H9 (cell line): ENCODE measurements at regions not wholly inside any gene's neighbourhood (a gene's known extent, or its start where the extent isn't known, plus 50 kb on each side); places are given as distances from the start of the nearest gene placed in this dataset.

Experiments used
- DNase-seq: peaks from one replicate; pipeline ENCODE4 v3.0.0-alpha.2; 2017
- H2AFZ ChIP-seq: one replicate; pipeline ENCODE4 v1.6.1; 2013; ENCODE audit warnings: mild to moderate bottlenecking, low read length, control low read depth, moderate library complexity
- H2AK5ac ChIP-seq: 2 replicates; pipeline ENCODE4 v1.6.1; 2013; ENCODE audit warnings: low read length, control low read depth, mixed read lengths; ENCODE audit not compliant: insufficient read length
- H2BK120ac ChIP-seq: one replicate; pipeline ENCODE4 v1.6.1; 2013; ENCODE audit warnings: low read depth, mild to moderate bottlenecking, low read length, control low read depth, inconsistent platforms; ENCODE audit not compliant: poor library complexity, severe bottlenecking
- H2BK12ac ChIP-seq: 2 replicates; pipeline ENCODE4 v1.6.1; 2013; ENCODE audit warnings: low read length, control low read depth, mixed read lengths, low read depth; ENCODE audit not compliant: insufficient read length
- H2BK15ac ChIP-seq: 2 replicates; pipeline ENCODE4 v1.6.1; 2013; ENCODE audit warnings: low read depth, low read length, control low read depth
- H2BK20ac ChIP-seq: one replicate; pipeline ENCODE4 v1.6.1; 2013; ENCODE audit warnings: low read depth, mild to moderate bottlenecking, low read length, control low read depth, inconsistent platforms; ENCODE audit not compliant: poor library complexity, severe bottlenecking
- H2BK5ac ChIP-seq: 2 replicates; pipeline ENCODE4 v1.6.1; 2013; ENCODE audit warnings: low read length, control low read depth, mixed read lengths; ENCODE audit not compliant: insufficient read length
- H3K14ac ChIP-seq: 2 replicates; pipeline ENCODE4 v1.6.1; 2013; ENCODE audit warnings: low read length, control low read depth; ENCODE audit not compliant: insufficient read depth
- H3K18ac ChIP-seq: 2 replicates; pipeline ENCODE4 v1.6.1; 2013; ENCODE audit warnings: low read depth, mild to moderate bottlenecking, mixed read lengths, low read length, control low read depth; ENCODE audit not compliant: insufficient read length
- H3K23ac ChIP-seq: 2 replicates; pipeline ENCODE4 v1.6.1; 2013; ENCODE audit warnings: low read length, control low read depth, mixed read lengths, low read depth; ENCODE audit not compliant: insufficient read length
- H3K23me2 ChIP-seq: 2 replicates; pipeline ENCODE4 v1.6.1; 2013; ENCODE audit warnings: low read depth, mild to moderate bottlenecking, mixed read lengths, low read length, control low read depth; ENCODE audit not compliant: insufficient read length, poor library complexity, severe bottlenecking
- H3K27ac ChIP-seq: 2 replicates; pipeline ENCODE4 v1.5.1; 2013; ENCODE audit warnings: low read length, control low read depth, mixed read lengths, low read depth; ENCODE audit not compliant: insufficient read length
- H3K27me3 ChIP-seq: 2 replicates; pipeline ENCODE4 v1.6.1; 2013; ENCODE audit warnings: low read length, control low read depth, inconsistent platforms; ENCODE audit not compliant: insufficient read depth
- H3K4ac ChIP-seq: 2 replicates; pipeline ENCODE4 v1.6.1; 2013; ENCODE audit warnings: low read depth, mild to moderate bottlenecking, control low read depth, inconsistent platforms, low read length, moderate library complexity
- H3K4me1 ChIP-seq: 2 replicates; pipeline ENCODE4 v1.6.1; 2013; ENCODE audit warnings: low read length, control low read depth, inconsistent platforms; ENCODE audit not compliant: insufficient read depth
- H3K4me2 ChIP-seq: 2 replicates; pipeline ENCODE4 v1.6.1; 2013; ENCODE audit warnings: low read length, control low read depth, mixed read lengths; ENCODE audit not compliant: insufficient read length, insufficient read depth
- H3K56ac ChIP-seq: 2 replicates; pipeline ENCODE4 v1.6.1; 2013; ENCODE audit warnings: low read depth, mild to moderate bottlenecking, mixed read lengths, low read length, control low read depth; ENCODE audit not compliant: insufficient read length
- H3K79me1 ChIP-seq: 2 replicates; pipeline ENCODE4 v1.6.1; 2013; ENCODE audit warnings: low read depth, mild to moderate bottlenecking, moderate library complexity, low read length, control low read depth, inconsistent platforms; ENCODE audit not compliant: insufficient read depth, poor library complexity, severe bottlenecking
- H3K79me2 ChIP-seq: 2 replicates; pipeline ENCODE4 v1.6.1; 2013; ENCODE audit warnings: low read length, control low read depth, inconsistent platforms; ENCODE audit not compliant: insufficient read depth
- H3K9ac ChIP-seq: 2 replicates; pipeline ENCODE4 v1.6.1; 2013; ENCODE audit warnings: low read length, control low read depth, mixed read lengths; ENCODE audit not compliant: insufficient read length; ENCODE audit errors: extremely low read depth
- H3K9me3 ChIP-seq: one replicate; pipeline ENCODE4 v1.6.1; 2013; ENCODE audit warnings: low read depth, low read length, inconsistent platforms; ENCODE audit not compliant: control insufficient read depth
- H3T11ph ChIP-seq: one replicate; pipeline ENCODE4 v1.6.1; 2013; ENCODE audit warnings: mild to moderate bottlenecking, low read length, control low read depth, inconsistent platforms
- H4K20me1 ChIP-seq: one replicate; pipeline ENCODE4 v1.6.1; 2013; ENCODE audit not compliant: control insufficient read depth, insufficient read length, insufficient read depth
- H4K5ac ChIP-seq: 2 replicates; pipeline ENCODE4 v1.6.1; 2013; ENCODE audit warnings: low read depth, mild to moderate bottlenecking, mixed read lengths, low read length, control low read depth; ENCODE audit not compliant: insufficient read length
- H4K8ac ChIP-seq: replicated peaks from 2 replicates; pipeline ENCODE4 v1.6.1; 2013; ENCODE audit warnings: low read length, control low read depth, mixed read lengths, low read depth; ENCODE audit not compliant: insufficient read length
- H4K91ac ChIP-seq: 2 replicates; pipeline ENCODE4 v1.6.1; 2013; ENCODE audit warnings: low read depth, mild to moderate bottlenecking, moderate library complexity, mixed read lengths, low read length, control low read depth; ENCODE audit not compliant: insufficient read length
- H3K27ac Mint-ChIP-seq, 3 experiments: 2 replicates in 2 of 3; 3 replicates in 1 of 3; pipeline ENCODE4 v1.8.0; 2020 to 2021; ENCODE audit warnings: mixed read lengths in 3 of 3, mild to moderate bottlenecking in 1 of 3, moderate library complexity in 1 of 3
- H3K27me3 Mint-ChIP-seq: 2 replicates; pipeline ENCODE4 v1.8.0; 2021; ENCODE audit warnings: low read depth, mild to moderate bottlenecking, moderate library complexity, mixed read lengths
- H3K36me3 Mint-ChIP-seq, 3 experiments: 2 replicates in 2 of 3; 3 replicates in 1 of 3; pipeline ENCODE4 v1.8.0; 2020 to 2021; ENCODE audit warnings: low read depth in 3 of 3, mixed read lengths in 3 of 3; ENCODE audit not compliant: insufficient read depth in 1 of 3
- H3K4me1 Mint-ChIP-seq, 2 experiments: 2 replicates each; pipeline ENCODE4 v1.8.0; 2020; ENCODE audit warnings: mixed read lengths in 2 of 2
- H3K4me3 Mint-ChIP-seq, 2 experiments: 2 replicates in 1 of 2; 3 replicates in 1 of 2; pipeline ENCODE4 v1.8.0; 2020 to 2021; ENCODE audit warnings: mild to moderate bottlenecking in 2 of 2, mixed read lengths in 2 of 2, moderate library complexity in 1 of 2
- H3K9me3 Mint-ChIP-seq, 2 experiments: 2 replicates in 1 of 2; 3 replicates in 1 of 2; pipeline ENCODE4 v1.8.0; 2020; ENCODE audit warnings: mild to moderate bottlenecking in 2 of 2, mixed read lengths in 2 of 2, moderate library complexity in 1 of 2
- CTCF ChIP-seq: fragments of 200-600 bp; sonication (generic); conservative IDR thresholded peaks from 3 replicates; pipeline ENCODE4 v1.8.0; 2021; ENCODE audit warnings: antibody characterized with exemption, mild to moderate bottlenecking
- WGBS: extraction: QIAGEN DNeasy Blood & Tissue Kit; methylation state at CpG from one replicate; pipeline ENCODE4 v1.1.7; 2013; ENCODE audit warnings: missing lambda C conversion rate, low lambda C conversion rate, mixed read lengths; ENCODE audit not compliant: insufficient read length; ENCODE audit errors: extremely low coverage; 5-methylcytosine and 5-hydroxymethylcytosine counted together

DNA sequence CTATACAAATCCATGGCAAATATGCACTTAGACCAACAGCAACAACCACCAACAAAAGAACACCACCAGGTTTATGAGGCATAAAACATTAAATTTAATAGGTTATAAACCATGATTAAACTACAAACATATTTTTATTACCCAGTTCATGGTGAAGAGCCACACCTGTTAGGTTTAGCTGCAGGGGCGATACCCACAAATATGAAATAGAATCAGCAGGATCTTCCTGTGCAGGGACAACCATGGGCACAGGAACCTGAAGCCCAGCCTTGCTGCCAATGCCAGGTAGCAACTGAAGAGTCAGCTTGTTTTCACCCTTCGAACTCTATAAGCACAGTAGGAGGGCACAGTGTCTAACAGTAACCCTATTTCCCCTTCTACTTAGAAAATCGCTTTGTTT lies 675.0 kb downstream of the SATB2 start:
- Histone ChIP-seq H3K18ac (no peak overlapping the region), H2BK120ac (no peak overlapping the region), H4K5ac (no peak overlapping the region), H3K27me3 (no peaks in the 10 kb centered on the region), H3K4me1 (no peaks in the 10 kb centered on the region), H2BK15ac (no peak overlapping the region), H3K56ac (no peak overlapping the region), H2BK12ac (no peak overlapping the region), H3K4me2 (no peak overlapping the region), H4K20me1 (no peaks in the 10 kb centered on the region), H4K91ac (no peak overlapping the region), H2BK20ac (no peak overlapping the region), H2BK5ac (no peak overlapping the region), H4K8ac (no peak overlapping the region), H3K23ac (no peak overlapping the region), H3K79me1 (no peaks in the 10 kb centered on the region), H3K4ac (no peak overlapping the region), H3K23me2 (no peaks in the 10 kb centered on the region), H3K79me2 (no peaks in the 10 kb centered on the region), H3K14ac (no peak overlapping the region), H2AFZ (no peak overlapping the region), H3K9me3 (no peaks in the 10 kb centered on the region), H2AK5ac (no peak overlapping the region), H3K9ac (no peak overlapping the region), H3K27ac (no peak overlapping the region), H3T11ph (no peak overlapping the region)
- Mint-ChIP-seq H3K4me3 (no peak overlapping the region), H3K27me3 (no peaks in the 10 kb centered on the region), H3K4me1 (peaks cover under 1% of the 10 kb centered on the region in 2 experiments; a peak in 3 of 4 replicates), H3K9me3 (no peaks in the 10 kb centered on the region; a peak in 1 of 5 replicates), H3K36me3 (no peaks in the 10 kb centered on the region), H3K27ac (no peak overlapping the region)
- TF ChIP-seq CTCF: no peak
- DNase-seq: no peak
- WGBS: no CpG with 5 or more reads among the region's 3 CpGs
